ENCODE measurements at regions not wholly inside any gene's neighbourhood (a gene's known extent, or its start where the extent isn't known, plus 50 kb on each side); places are given as distances from the start of the nearest gene placed in this dataset.
A peak's percentile ranks its signal among the peaks of the same experiment; 100 is the strongest.
"Not testable (repeated sequence)": the region's sequence is repeated elsewhere in the genome, so short reads cannot be mapped to it uniquely, and the experiment has no call there.

DNA sequence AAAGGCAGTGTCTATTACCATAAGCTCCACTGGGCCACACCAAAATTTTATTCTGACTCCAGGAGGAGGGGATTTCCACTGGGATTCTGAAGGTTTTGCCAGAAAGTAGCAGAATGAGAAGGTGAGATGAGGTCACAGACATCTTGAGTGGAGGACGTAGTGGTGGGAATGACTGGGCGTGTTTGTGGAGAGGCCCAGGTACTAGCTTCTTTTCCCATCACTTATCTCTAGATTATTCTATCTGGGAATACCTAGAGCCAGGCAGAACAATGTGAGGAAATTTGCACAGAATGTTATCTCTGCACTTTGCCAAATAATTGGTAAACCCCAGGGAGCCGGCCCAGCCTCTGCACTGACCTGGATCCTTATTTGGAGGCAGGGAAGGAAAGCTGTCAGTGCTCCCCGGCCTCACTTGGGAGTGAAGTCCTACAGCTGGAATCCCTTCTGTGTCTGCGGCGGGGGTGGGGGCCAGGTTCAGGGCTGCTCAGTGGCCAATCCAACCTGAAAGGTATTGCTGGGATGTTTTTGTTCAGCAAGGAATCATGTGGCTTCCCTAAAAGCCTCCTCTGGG lies 129.4 kb downstream of the C12orf75 start:
- DNase-seq: peak; percentile 62

DNA sequence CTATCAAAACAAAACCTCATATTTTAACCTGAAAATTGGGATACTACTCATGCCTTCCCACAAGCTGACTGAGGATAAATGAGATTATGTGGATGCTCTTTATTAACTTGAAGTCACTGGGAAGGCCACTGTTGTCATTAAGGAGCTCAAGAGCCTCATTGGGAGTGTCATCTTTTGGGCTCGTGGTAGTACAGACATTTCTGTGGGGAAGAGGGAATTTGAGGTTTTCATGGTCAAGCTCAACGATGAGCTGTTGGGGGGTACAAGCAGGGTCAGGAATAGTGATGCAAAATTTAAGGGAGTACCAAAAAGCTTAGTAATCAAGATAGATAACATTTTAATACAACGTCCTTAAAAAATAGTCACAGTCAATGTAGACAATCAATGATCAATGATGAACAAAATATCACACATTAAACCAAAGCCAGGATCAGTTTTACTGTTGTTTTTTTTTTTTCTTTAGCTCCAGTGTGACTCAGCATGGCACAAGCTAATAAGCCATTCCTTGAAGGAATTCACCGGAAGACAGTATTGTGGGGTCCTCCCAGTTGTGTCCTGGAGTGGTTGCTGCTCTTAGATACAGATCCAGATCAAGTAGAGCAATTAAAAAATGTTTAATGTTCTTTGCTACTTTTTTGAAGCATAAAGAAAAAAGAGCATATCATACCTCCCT lies 130.9 kb downstream of the C12orf75 start:
- peak; percentile 35 for DNase-seq

DNA sequence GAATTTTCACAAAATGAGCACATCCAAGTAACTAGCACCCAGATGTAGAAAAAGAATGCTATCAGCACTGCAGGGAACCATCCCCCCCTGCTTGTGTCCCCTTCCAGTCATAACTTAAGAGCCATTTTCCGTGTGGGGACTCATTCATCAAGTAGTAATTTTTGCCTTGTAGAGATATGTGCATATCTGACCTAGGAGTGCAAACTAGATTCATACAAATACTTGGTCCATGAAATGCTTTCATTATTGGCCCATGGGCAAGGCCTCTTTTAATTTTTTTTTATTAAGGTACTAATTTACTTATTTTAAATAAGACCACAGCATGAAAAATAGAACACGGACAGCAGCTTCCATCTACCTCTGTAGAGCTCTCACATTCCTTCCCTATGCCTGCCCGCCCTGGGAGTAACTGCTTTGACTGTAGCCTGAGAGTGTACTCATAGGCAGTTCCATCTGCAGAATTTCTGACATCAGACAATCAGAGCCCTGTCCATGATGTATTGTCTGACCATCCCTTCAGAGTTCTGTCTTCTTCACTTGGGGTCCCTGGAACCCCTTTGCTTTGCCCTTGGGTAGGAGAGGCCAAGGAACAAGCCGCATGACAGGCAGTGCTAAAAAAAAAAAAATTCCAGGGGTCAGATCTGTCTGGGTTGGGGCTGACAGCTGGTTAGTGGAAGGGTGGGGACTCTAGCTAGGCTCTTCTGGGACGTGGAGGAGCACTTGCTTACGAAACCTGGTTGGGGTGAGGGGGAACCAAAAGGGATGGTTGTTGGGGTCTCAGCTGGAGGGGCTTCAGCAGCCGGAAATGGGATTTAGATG lies 131.7 kb downstream of the C12orf75 start:
- peak; percentile 15 for DNase-seq

DNA sequence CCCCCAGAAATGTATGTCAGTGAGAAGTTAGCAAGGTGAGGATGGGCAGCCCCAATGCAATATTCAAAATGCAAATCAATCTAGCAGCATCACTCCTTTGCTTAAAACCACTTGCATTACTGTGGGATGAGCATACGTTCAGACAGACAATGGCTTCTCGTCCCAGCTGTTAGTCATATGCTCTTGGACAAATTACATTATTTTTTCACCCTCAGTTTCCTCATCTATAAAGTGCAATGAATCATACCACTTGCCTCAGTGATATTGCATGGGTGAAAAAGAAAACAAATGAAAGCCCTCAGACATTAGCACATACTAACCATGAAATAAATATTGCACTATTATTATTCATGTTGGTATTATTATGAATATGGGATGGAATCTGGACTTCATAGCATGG lies 132.3 kb downstream of the C12orf75 start:
- peak; percentile 72 for DNase-seq

DNA sequence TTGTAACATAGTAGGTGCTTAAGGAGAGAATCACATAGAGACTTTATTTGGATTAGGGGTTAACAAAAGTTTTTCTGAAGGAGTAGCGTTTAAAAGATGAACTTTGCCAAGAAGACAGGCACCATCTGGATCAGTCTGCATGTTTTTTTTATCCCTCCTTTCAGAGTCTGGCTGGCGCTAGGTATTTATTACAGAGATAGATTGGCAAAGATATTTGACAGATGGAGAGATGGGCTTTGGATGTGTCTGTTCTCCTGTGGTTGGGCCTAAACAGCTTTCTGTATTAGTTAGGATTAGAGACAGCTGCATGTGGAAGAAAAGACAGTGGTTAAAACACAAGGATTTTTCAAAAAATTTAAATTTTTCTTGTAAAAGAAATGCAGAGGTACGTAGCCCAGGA lies 133.9 kb downstream of the C12orf75 start:
- peak; percentile 41 for DNase-seq

DNA sequence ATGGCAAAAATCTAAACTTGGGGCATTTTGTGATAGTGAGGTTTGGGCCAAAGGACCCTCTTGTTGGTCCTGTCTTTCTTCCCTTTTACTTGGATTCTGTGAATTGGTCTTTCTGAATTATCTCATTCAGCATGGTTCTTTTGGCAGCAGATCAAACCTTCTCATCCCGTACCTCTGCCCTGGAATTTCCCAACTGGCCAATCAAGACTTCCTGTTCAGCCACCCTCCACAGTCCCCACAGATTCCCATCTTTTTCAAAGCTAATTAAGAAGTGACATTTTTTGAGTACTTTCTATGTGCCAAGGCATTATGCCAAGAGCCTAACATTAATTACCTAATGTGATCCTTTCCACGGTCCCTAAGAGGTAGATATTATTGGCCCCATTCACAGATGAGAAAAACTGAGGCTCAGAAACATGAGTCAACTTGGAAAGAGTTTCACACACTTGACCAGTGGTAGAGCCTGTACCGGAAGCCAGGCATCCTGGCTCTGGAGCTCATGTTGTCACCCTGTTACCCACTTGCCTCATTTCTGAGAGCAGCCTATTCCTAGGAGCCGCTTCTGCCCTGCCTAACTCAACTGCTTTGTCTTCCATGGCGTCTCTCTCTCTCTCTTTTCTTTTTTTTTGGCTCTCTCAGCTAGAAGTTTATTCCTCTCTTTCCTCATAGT lies 135.9 kb downstream of the C12orf75 start:
- no peak for DNase-seq

DNA sequence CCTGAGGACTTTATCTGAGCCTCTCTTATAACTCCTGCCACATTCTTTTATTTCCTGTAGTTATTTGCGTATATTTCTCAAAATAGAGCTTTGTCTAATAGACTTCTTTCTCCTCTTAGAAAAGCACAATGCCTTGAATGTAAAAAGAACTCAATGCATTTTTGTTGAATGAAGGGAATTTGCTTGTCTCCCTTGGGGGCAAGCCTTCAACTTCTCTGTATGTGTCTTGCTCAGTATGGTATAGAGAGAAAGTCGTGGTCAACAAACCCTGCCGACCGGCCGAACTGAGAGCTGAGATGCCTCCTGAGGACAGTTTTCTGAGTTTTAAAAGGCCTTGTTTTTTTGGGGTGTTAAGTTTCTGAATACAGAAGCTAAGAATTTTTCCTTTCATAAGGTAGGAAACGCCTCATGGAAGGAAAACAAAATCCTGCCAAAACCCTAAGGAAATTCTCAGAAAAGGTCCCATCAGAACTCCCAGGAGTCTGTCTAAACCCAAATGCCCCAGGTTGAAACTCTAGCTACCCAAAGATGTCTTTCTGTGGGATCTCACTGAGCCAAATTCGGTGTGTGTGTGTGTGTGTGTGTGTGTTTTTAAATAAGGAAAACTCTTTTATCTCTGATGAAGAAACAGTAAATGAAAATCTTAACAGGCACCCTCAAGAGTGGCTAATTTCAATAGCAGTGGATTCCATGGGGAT lies 136.6 kb downstream of the C12orf75 start:
- peak; percentile 48 for DNase-seq

DNA sequence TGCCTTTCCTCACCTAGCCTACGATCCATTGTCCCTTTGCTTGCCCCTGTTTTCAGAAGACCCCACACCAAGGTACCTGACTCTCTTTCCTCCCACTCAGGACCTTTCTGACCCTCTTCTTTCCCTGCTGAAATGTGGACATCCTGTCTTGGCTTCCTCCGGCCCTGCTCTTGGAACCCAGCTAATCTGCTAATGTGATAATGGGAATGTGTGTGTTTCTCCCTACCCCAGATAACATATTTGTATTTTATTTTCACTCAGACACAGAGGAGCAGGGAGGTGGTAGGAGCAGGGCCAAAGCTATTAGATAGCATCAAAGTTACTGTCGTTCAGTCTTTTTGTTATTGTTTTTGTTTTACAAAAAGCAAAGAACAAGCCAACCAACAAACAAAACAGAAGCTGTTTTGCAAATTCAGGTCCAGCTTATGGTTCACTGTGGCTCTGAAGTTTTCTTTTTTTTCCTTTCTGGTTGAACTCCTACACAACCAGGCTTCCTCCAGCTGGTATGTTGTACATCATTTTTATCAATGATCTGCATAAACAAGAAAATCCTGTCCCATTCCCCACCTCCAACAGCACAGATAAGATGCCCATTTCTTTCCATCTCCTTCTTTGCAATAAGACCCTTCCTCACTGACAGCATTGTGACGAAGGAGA lies 137.3 kb downstream of the C12orf75 start:
- DNase-seq: no peak

DNA sequence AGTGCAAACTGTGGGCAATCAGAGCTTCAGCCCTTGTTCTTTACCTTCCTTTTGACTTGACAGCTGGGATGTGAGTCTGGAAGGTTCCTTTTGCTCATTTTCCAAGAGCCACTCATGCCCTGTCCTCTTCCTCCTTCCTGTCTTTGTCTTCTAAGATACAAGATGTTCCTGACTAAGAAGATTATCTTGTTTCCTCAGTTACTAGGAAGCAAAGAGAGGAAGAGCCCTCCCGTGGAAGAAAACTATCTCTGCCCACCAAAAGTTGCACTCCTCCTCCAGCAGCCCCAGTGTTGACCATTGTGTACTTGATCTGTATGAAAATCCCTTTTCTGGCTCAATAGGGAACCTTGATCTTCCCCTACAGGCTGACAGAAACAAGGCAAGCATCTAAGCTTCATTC lies 138.0 kb downstream of the C12orf75 start:
- no peak for DNase-seq

DNA sequence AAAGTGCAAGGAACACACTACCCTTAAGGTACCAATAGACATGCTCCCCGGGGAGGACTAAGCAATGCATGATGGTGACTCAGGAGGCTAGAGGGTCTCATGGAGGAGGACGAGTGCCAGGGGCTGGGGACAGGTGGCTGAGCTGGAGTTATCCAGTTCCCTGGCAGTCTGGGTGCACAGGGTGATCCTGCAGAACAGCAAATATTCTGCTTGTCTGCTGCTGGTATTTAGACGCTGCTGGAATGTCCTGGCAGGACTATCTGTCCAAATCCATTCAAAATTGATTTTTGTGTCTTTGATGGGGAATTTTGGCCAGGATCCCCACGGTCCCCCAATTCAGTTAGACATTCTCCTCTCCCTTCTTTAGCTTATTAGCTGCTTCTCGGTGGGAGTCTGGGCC lies 138.7 kb downstream of the C12orf75 start:
- DNase-seq: no peak

DNA sequence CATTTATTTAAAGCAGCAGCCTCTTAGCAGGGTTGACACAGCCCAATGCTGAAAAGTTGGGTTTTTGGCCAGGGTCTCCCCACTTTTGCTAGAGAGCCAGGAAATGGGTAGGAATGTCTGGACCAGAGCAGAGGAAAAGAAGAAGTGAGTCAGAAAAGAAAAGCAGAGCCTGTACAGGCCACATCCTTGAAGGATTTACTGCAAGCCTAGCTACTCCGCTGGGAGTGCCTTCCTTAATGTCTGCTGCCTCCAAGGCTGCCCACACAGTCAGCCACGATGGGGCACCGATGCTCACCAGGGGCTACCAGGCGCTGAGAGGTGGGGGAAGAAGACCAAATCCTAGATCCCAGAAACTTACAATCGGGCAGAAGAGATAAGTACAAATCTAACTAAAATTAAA lies 139.2 kb downstream of the C12orf75 start:
- DNase-seq: peak; percentile 39

DNA sequence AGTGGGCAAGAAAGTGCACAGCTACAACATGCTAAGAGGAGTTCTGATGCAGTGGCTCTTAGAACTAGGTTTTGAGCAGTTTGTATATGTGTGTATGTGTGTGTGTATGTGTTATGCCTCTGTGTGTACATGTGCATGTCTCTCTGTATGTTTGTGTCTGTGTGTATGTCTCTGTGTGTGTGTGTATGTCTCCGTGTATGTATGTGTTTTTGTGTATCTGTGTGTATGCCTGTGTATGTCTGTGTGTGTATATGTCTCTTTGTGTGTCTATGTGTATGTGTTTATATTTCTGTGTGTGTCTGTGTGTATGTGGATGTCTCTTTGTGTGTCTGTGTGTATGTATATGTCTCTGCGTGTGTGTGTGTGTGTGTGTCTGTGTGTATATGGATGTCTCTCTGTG lies 139.6 kb downstream of the C12orf75 start:
- no peak for DNase-seq

DNA sequence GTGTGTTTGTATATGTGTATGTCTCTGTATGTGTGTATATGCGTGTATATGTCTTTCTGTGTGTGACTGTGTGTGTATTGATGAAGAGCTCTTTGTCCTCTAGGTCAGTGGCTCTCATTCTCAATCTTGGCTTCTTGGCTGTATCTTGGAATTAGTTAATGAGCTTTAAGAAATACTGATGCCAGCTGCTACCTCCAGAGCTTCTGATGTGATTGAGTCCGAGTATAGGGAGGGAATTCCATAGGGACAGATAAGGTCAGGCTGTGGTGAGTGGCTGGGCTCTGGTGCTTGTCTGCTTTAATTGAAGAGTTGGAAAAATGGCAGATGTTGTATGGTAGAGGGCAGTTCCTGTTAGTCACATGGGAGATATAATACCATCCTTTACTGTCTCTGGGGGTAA lies 140.1 kb downstream of the C12orf75 start:
- DNase-seq: no peak

DNA sequence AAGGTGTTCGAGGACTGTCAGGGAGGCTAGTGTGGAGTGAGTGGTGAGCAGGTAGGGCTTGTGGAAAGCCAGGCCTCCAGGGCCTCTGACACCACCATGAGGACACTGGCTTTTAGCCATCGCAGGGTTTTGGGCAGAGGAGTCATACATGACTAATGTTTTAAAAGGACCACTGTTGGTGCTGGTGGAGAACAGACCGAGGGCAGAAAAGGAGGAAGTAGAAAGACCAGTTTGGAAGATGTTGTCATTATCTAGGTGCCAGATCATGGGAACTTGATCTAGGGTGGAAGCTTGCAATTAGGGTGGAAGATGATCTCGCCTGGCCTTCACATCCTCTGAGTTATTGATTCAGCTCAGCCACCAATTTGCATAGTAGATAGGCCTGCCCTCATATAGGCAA lies 144.2 kb downstream of the C12orf75 start:
- DNase-seq: peak; percentile 32

DNA sequence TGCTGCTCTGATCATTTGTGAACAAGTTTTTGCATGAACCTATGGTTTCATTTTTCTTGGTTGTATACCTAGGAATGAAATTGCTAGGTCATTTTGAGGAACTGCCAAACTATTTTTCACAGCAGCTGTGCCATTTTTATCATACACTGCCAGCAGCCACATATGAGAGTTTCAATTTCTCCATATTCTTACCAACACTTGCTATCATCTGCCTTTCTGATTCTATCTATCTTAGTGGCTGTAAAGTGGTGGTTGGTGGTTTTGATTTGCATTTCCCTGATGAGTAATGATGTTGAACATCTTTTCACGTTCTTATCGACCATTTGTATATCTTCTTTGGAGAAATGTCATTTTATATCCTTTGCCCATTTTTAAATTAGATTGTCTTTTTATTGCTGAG lies 146.1 kb downstream of the C12orf75 start:
- no peak for DNase-seq

DNA sequence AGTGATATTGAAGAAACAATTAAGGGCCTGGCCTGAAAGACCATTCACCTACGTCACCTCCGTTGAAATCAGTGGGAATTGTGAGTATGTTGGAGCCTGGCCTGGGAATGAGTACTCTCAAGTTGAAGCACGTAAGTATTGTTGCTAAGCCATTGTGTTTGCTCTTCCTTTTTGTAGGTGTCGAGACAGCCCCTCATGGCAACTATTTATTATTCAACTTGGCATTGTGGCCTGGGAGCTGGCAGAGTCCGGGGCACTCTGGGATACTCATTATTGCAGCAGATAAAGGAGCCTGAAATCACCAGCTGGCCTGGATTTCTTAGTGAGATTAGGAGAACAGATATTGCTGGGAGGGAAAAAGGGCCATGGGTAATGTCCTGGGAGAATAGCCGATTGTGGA lies 147.4 kb downstream of the C12orf75 start:
- no peak for DNase-seq

DNA sequence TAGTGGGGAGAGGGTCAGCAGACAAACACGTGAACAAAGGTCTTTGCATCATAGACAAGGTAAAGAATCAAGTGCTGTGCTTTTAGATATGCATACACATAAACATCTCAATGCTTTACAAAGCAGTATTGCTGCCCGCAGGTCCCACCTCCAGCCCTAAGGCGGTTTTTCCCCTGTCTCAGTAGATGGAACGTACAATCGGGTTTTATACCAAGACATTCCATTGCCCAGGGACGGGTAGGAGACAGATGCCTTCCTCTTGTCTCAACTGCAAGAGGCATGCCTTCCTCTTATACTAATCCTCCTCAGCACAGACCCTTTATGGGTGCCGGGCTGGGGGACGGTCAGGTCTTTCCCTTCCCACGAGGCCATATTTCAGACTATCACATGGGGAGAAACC lies 148.3 kb downstream of the C12orf75 start:
- not testable (repeated sequence) for DNase-seq

DNA sequence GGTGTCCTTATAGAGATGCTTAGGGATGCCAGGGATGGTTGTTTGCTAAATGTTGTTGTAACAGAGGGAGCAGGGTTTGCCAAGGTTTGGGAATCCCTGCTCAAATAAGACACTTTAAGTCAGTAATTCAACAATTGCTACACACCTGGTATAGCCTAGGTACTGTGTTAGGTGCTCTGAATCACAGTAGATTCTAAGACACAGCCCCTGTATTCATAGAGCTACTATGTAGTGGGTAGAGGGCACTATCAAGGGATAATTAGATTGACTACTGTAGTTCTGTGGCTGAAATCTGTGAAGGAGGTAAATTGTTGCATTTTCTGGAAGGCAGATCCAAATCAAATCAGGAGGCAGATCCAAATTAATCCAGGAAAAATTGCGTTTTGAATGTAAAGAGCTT lies 149.2 kb downstream of the C12orf75 start:
- no peak for DNase-seq

DNA sequence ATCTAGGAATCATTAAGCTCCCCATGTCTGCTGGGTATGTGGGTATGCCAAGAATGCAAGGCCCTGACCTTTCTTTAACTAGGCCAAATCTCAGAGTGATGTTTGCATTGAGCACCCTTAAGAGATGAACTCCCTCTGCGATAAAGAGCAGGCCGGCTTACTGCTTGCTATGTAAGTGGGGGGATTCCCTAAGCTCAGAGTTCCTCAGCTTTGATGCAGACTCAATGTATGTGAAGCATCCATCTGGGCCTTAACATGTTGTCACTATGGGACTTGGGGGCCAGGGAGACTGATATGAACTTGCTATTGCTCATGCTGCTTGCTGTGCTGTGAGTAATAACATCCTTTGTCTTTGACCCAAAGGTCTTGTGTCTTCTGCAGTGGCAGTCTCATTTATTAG lies 149.7 kb downstream of the C12orf75 start:
- peak; percentile 46 for DNase-seq

DNA sequence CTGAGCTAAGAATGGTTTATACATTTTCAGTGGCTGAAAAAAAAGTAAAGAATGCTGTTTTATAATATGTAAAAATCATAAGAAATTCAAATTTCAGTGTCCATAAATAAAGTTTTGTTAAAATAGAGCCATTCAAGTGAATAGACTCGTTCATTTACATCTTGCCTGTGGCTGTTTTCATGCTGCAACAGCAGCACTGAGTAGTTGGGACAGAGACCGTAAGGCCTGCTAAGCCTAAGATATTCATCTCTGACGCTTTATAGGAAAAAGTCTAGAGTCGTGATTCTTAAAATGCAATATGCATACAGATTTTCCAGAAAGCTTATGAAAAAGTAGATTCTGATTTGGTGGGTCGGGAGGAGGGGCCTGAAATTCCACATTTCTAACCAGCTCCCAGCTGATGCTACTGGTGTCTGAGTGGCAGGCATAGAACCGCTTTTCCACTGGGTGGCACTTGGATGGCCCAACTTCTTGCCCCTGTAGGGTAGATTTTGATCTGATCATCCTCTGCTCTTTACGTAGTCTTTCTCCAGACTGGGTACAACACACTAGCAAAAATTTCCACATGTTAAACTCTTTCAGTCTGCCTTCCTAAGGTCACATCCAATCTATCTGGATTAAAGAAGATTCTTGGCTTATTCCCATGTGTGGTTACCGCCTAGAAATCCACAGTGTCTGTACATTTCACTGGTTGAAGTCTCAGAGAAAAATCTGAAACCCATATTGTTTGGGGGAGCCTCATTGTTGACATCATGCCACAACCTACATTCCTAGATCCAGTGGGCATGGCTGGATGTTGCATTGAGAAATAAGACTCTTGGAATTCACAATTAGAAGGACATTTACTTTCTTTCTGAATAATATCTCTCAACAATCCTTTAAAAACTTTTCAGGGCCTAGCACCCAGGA lies 151.2 kb downstream of the C12orf75 start:
- peak; percentile 82 for DNase-seq

DNA sequence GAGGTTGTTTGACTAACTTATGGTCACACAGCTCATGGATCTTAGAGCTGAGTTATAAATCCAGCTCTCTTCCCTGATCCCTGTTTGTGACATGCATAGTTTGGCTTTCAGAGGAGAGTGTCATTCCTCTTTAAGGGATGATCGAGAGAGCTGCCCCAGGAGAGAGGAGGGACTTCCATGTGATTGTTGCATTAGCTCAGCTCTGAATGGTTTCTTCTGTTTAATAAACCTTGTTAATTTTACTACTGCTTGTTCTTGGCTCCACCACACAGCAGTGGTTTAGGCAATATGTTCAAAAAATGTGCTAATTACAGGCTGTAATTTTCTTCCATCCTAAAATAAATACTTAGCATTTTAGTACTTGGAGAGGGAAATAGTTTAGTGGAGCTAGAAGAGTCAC lies 152.5 kb downstream of the C12orf75 start:
- DNase-seq: no peak
